HG03469 (cell line): ENCODE measurements at regions not wholly inside any gene's neighbourhood (a gene's known extent, or its start where the extent isn't known, plus 50 kb on each side); places are given as distances from the start of the nearest gene placed in this dataset.
"Not testable (repeated sequence)": the region's sequence is repeated elsewhere in the genome, so short reads cannot be mapped to it uniquely, and the experiment has no call there.

ENCODE experiments used
- ATAC-seq: cut with Tn5 transposase; IDR thresholded peaks from one replicate; pipeline ENCODE4 v1.9.1; 2021; ENCODE audit warnings: mild to moderate bottlenecking, moderate library complexity, moderate number of reproducible peaks; ENCODE audit not compliant: unreplicated experiment

GRCh38 chr6:164339442-164339841, 924.9 kb downstream of the QKI start:
- ATAC-seq: not testable (repeated sequence)

- ATAC-seq: no peak
Measured at GRCh38 chr6:164337925-164338397, 923.4 kb downstream of the QKI start.

- no peak for ATAC-seq
Measured at GRCh38 chr6:164337024-164337924, 922.8 kb downstream of the QKI start.

GRCh38 chr6:164336455-164336854, 921.9 kb downstream of the QKI start:
- no peak for ATAC-seq

- no peak for ATAC-seq
Measured at GRCh38 chr6:164331026-164331425, 916.5 kb downstream of the QKI start.

- ATAC-seq: no peak
Measured at GRCh38 chr6:164325168-164325567, 910.6 kb downstream of the QKI start.

- no peak for ATAC-seq
Measured at GRCh38 chr6:164322533-164322932, 908.0 kb downstream of the QKI start.

- no peak for ATAC-seq
Measured at GRCh38 chr6:164321297-164321696, 906.8 kb downstream of the QKI start.

GRCh38 chr6:164315376-164315775, 900.9 kb downstream of the QKI start:
- no peak for ATAC-seq

- no peak for ATAC-seq
Measured at GRCh38 chr6:164308339-164308738, 893.8 kb downstream of the QKI start.

GRCh38 chr6:164303102-164303964, 888.8 kb downstream of the QKI start:
- ATAC-seq: no peak

- ATAC-seq: no peak
Measured at GRCh38 chr6:164296411-164296810, 881.9 kb downstream of the QKI start.

GRCh38 chr6:164294047-164294784, 879.7 kb downstream of the QKI start:
- ATAC-seq: no peak

GRCh38 chr6:164291224-164291623, 876.7 kb downstream of the QKI start:
- no peak for ATAC-seq

- no peak for ATAC-seq
Measured at GRCh38 chr6:164290101-164290500, 875.6 kb downstream of the QKI start.

- no peak for ATAC-seq
Measured at GRCh38 chr6:164286011-164286410, 871.5 kb downstream of the QKI start.

GRCh38 chr6:164283574-164283973, 869.1 kb downstream of the QKI start:
- no peak for ATAC-seq

- ATAC-seq: no peak
Measured at GRCh38 chr6:164276211-164276610, 861.7 kb downstream of the QKI start.

- ATAC-seq: no peak
Measured at GRCh38 chr6:164275773-164276172, 861.3 kb downstream of the QKI start.

GRCh38 chr6:164274493-164274892, 860.0 kb downstream of the QKI start:
- no peak for ATAC-seq

GRCh38 chr6:164273491-164273890, 859.0 kb downstream of the QKI start:
- ATAC-seq: no peak
